Skin epidermis (tissue), 12 donors: ENCODE measurements at regions not wholly inside any gene's neighbourhood (a gene's known extent, or its start where the extent isn't known, plus 50 kb on each side); places are given as distances from the start of the nearest gene placed in this dataset.

ENCODE experiments used
- H3K27ac ChIP-seq, 21 experiments: fragments of 200-600 bp; sonication (generic) in 11 of 21; one replicate each; pipeline ENCODE4 v1.5.0; 2020; ENCODE audit warnings: mild to moderate bottlenecking in 3 of 21, inconsistent platforms in 2 of 21, moderate library complexity in 2 of 21
- H3K4me3 ChIP-seq, 7 experiments: fragments of 200-600 bp; sonication (generic) in 2 of 7; one replicate each; pipeline ENCODE4 v1.5.0; 2020; ENCODE audit warnings: inconsistent platforms in 2 of 7, mild to moderate bottlenecking in 2 of 7, moderate library complexity in 1 of 7

- Histone ChIP-seq H3K27ac (no peak overlapping the region), H3K4me3 (no peak overlapping the region)
These were observed 195.6 kb upstream of the ETAA1 start for GRCh38 chr2:67201521-67201920.

DNA sequence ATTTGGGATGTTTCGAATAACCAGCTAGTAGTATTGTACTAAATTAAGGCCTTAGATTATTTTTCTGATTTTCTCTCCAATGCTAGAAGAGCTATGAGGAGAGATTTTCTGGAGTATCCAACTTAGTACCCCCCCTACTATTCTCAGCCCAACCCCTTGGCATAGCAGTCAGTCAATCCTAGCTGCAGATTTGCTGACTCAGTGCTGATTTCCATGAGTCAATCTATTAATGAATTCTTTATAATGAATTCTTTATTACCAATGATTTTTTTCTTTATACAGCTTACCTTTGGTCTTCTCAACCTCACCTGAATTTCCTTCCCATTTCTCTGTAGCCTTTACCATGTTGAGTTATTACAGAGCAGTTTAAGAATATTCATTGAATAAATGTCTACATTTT lies 192.8 kb upstream of the ETAA1 start:
- no peak overlapping the region for H3K4me3 ChIP-seq
- H3K27ac ChIP-seq: no peak overlapping the region

DNA sequence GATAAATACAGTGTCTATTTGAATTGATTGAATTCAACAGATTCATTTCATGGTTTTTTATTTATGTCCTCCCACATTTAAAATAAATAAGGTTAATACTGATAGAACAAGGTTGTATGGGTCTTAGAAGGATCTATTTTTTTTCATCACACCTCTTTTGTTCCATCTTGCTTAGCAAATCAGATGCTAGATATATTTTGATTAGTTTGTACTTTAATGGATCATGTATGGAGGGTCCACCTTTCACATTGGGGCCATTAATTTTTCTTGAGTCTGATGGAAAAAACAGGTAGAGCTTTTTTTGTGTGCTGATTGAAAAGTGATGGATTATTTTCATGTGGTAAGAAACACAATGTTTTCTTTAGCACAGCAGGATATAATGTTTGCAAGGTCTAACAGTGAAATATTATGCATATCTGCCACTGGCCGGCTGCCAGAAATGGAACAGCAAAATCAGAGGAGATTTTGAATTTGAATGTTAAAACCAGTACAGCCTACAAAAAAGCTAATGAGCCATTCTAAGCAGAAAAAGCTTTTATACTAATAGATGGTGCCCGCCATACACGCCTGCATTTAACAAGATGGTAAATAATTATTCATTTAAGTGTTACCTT lies 188.1 kb upstream of the ETAA1 start:
- Histone ChIP-seq H3K27ac (no peak overlapping the region), H3K4me3 (no peak overlapping the region)

GRCh38 chr2:67210430-67210829 lies 186.7 kb upstream of the ETAA1 start:
- H3K4me3 ChIP-seq: no peak overlapping the region
- H3K27ac ChIP-seq: no peak overlapping the region

- Histone ChIP-seq H3K27ac (no peak overlapping the region), H3K4me3 (no peak overlapping the region)
These were observed 184.9 kb upstream of the ETAA1 start for GRCh38 chr2:67212203-67212602.

DNA sequence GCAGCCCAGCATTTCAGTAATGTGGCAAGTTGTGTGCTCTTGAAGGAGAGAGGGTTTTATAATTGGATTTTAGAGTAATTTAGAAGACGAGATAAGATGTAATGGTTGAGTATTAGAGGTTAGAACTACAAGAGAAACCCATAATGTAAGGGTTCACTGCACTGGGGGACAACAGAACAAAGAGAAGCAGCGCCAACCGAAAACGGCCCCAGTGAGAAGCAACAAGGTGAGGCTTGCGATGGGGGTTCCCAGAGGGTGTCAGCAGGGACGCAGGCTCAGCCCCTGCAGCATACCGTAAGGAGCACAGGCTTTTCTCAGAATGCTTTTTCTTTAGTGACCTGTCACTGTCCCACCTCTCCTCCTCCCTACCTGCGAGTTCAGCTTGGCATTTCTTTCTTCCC lies 183.9 kb upstream of the ETAA1 start:
- Histone ChIP-seq H3K27ac (no peak overlapping the region), H3K4me3 (no peak overlapping the region)

DNA sequence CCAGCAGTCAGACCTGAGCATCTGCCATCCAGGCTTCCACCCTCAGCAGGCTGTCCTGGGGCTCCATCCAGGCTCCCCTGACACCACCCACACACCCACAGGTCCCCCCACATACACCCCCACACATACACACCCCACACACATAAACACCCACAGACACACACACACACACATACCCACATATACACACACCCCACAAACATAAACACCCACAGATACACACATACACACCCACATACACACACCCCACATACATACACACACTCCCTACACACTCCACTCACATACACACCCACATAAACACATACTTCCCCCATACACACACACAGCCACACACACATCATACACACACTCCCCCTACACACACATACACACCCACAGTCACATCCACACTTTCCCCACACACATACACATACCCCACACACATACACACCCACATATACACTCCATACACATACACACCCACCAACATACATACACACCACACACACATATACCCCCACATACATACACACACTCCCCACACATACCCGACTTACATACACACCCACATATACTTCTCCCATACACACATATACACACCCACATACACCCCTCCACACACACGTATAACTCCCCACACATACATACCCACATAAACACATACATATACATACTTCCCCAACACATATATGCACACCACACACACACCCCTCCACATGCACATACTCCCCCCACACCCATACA lies 183.3 kb upstream of the ETAA1 start:
- no peak overlapping the region for H3K4me3 ChIP-seq
- H3K27ac ChIP-seq: no peak overlapping the region

DNA sequence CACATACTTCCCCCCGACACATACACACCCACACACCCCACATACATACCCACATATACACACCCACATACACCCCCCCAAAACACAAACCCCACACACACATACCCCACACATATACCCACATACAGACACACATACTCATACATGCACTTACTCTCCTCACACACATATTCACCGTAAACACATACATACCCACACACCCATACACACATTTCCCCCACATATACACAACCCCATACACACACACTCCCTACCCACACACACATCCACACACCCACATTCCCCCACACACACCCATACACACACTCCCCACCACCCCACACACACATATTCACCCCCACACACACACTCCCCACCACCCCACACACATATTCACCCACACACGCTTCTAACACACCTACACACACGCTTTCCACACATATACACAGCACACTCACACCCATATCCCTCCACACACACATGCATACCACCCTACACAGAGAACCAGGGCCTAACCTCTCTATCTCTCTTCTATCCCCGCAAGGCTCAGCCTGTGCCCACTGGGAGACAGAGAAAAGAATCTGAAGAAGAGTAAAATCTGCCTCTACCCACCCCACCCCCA lies 182.4 kb upstream of the ETAA1 start:
- H3K4me3 ChIP-seq: no peak overlapping the region
- no peak overlapping the region for H3K27ac ChIP-seq

- H3K27ac ChIP-seq: no peak overlapping the region
- no peak overlapping the region for H3K4me3 ChIP-seq
These were observed 181.7 kb upstream of the ETAA1 start for GRCh38 chr2:67215214-67216055.

DNA sequence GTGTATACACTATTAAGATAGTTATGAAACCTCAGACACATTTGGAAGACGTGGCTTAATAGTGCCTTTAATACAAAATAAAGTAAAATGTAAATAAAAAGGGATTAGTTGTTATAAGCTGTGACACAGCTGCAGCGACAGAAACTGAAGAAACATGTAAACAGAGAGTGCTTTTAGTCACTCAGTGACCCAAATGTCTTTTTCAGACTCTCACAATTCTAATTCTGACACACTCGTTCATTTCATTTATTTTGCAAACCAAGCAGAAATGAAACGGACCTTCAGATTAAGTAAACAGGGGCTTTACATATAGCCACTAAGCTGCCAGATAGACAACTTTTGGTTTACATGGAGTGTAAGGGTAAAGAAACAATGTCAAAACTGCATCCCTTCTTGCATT lies 181.0 kb upstream of the ETAA1 start:
- no peak overlapping the region for H3K27ac ChIP-seq
- no peak overlapping the region for H3K4me3 ChIP-seq

- H3K27ac ChIP-seq: no peak overlapping the region
These were observed 180.3 kb upstream of the ETAA1 start for GRCh38 chr2:67216881-67217280.

DNA sequence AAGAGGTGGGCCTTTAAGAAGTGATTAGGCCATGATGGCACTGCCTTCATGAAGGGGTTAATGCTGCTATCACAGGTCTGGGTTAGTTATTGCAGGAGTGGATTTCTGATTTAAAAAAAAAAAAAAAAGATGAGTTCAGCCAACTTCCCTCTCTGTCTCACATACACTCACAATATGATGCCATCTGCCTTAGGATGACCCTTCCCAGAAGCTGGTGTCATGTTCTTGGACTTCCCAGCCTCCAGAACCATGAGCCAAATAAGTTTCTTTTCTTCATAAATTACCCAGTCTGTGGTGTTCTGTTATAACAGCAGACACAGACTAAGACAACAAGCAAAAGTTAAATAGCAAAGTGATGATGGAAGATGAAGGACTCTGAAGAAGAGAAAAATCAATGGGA lies 179.7 kb upstream of the ETAA1 start:
- Histone ChIP-seq H3K27ac (no peak overlapping the region), H3K4me3 (no peak overlapping the region)

More at GRCh38 chr2:67216881-67217280, 180.3 kb upstream of the ETAA1 start:
- no peak overlapping the region for H3K4me3 ChIP-seq

- H3K27ac ChIP-seq: no peak overlapping the region
- no peak overlapping the region for H3K4me3 ChIP-seq
These were observed 179.1 kb upstream of the ETAA1 start for GRCh38 chr2:67218056-67218455.

GRCh38 chr2:67219651-67220050 lies 177.5 kb upstream of the ETAA1 start:
- H3K27ac ChIP-seq: no peak overlapping the region
- no peak overlapping the region for H3K4me3 ChIP-seq

GRCh38 chr2:67221266-67221665 lies 175.9 kb upstream of the ETAA1 start:
- no peak overlapping the region for H3K4me3 ChIP-seq
- no peak overlapping the region for H3K27ac ChIP-seq

DNA sequence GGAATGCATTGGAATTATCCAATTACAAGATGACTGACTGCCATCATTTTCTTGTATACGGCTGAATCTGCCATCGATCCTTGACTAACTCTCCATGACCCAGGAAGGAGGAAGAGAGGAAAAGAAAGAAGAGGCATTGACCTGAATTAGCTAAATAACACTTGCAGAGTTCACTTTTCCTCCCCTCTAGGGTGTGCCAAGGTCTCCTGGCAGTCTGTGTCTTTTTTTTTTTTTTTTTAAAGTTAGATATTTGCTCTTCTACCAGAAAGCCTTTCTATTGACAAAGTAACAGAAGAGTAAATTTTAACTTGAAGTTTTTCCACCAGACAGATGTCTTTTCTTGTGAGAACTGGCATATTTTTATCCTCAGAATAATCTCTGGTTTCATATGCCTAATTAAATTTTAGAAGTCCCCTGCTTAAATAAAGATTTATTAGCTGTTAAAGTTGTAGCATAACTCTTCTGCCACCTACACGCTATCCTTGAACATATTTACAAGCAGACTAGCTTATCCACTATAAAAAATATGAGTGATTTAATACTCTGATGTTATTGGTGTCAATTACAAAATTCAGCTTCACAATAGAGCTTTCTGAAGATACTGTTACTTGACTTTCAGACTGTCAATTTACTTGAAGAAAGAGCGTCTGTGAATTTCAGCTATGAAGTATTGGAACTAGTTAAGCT lies 171.7 kb upstream of the ETAA1 start:
- Histone ChIP-seq H3K4me3 (no peak overlapping the region), H3K27ac (no peak overlapping the region)

DNA sequence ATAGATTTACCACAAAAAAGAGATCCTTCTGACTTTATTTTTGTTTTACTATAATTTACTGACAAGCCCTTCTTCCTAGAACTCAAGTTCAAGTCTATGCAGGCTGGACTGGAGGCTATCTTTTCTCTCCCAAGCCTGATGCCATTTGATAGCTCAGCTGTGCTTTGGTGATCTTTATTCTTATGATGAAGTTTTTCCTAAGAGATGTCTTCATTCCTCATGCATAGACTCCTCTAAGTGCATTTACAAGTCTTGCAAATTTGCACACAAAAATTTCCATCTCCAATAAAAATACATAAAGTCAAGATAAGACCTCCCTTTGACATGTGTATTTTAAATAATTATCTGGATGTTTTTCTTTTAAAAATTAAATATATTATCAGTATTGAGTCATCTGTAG lies 167.4 kb upstream of the ETAA1 start:
- Histone ChIP-seq H3K4me3 (no peak overlapping the region), H3K27ac (no peak overlapping the region)

- no peak overlapping the region for H3K27ac ChIP-seq
- no peak overlapping the region for H3K4me3 ChIP-seq
These were observed 164.2 kb upstream of the ETAA1 start for GRCh38 chr2:67232936-67233335.

- no peak overlapping the region for H3K4me3 ChIP-seq
- no peak overlapping the region for H3K27ac ChIP-seq
These were observed 162.7 kb upstream of the ETAA1 start for GRCh38 chr2:67234440-67234839.

- Histone ChIP-seq H3K4me3 (no peak overlapping the region), H3K27ac (no peak overlapping the region)
These were observed 159.8 kb upstream of the ETAA1 start for GRCh38 chr2:67237288-67237687.
